ENCODE measurements at regions not wholly inside any gene's neighbourhood (a gene's known extent, or its start where the extent isn't known, plus 50 kb on each side); places are given as distances from the start of the nearest gene placed in this dataset.
"Not testable (repeated sequence)": the region's sequence is repeated elsewhere in the genome, so short reads cannot be mapped to it uniquely, and the experiment has no call there.

DNA sequence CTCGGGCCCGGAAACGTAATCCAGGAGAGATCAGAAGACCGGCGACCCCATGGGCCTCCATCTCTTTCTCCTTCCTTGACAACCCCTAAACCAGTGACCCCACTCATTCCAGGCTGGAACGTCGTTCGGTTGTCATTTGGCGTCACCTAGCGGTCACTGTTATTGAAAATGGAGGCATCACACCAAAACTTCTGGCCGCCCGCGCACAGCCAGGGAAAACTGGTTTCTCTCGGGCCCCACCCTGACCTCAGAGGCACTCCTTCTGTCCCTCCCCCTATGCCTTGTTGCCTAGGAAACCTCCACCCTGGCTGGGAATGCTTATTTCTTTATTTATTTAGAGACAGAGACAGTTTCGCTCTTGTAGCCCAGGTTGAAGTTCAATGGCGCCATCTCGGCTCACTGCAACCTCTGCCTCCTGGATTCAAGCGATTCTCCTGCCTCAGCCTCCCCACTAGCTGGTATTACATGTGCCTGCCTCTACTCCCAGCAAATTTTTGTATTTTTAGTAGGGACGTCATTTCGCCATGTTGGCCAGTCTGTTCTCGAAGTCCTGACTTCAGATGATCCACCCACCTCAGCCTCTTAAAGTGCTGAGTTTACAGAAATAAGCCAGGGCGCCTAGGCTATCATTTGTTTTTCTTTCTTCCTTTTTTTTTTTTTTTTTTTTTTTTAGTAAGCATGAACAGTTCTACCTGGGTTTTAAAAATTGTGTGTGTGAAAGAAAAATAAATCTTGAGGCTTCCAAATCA lies 2144.1 kb upstream of the TPTE start:
- peak; percentile 73 for ATAC-seq
- intact Hi-C loops (cut with DNase I), result not testable (repeated sequence)

DNA sequence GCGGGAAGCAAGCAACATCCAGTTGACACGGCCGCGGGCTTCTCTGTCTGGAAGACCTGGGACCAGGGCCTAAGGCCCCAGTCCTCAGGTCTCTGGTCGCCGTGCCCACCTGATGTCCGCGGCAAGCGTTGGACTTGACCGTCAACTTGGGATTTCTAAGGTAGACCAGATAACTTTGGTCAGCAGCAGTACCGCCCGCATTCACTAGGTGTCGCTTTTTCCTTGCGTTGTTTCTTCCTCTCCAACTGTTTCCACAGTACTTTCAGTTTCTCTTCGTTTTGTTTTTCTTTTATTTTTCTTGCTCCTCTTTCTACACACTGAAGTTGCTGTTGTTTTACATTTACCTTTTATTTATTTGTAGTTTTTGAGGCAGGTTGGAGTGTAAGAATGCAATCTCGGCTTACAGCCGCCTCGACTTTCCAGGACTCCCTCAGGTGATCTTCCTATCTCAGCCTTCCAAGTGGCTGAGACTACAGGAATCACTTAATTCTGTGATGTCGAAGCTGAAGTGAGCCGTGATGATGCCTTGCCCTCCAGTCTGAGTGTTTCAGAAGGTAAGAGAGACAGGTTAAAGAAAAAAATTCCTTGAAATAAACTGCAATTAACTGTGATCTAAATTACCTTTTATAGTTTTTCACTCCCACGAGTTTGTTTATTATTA lies 2140.8 kb upstream of the TPTE start:
- peak; percentile 72 for ATAC-seq
- DNase-seq (ENCODE audit: low spot score); intact Hi-C loops (cut with DNase I): not testable (repeated sequence)

More for the DNA sequence above, 2144.1 kb upstream of the TPTE start:
- not testable (repeated sequence) for DNase-seq (ENCODE audit: low spot score)

DNA sequence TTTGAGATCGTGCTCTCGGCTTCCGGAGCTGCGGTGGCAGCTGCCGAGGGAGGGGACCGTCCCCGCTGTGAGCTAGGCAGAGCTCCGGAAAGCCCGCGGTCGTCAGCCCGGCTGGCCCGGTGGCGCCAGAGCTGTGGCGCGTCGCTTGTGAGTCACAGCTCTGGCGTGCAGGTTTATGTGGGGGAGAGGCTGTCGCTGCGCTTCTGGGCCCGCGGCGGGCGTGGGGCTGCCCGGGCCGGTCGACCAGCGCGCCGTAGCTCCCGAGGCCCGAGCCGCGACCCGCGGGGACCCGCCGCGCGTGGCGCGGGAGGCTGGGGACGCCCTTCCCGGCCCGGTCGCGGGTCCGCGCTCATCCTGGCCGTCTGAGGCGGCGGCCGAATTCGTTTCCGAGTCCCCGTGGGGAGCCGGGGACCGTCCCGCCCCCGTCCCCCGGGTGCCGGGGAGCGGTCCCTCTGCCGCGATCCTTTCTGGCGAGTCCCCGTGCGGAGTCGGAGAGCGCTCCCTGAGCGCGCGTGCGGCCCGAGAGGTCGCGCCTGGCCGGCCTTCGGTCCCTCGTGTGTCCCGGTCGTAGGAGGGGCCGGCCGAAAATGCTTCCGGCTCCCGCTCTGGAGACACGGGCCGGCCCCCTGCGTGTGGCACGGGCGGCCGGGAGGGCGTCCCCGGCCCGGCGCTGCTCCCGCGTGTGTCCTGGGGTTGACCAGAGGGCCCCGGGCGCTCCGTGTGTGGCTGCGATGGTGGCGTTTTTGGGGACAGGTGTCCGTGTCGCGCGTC lies 2133.0 kb upstream of the TPTE start:
- peak; percentile 98 for ATAC-seq
- DNase-seq (ENCODE audit: low spot score); intact Hi-C loops (cut with DNase I): not testable (repeated sequence)

DNA sequence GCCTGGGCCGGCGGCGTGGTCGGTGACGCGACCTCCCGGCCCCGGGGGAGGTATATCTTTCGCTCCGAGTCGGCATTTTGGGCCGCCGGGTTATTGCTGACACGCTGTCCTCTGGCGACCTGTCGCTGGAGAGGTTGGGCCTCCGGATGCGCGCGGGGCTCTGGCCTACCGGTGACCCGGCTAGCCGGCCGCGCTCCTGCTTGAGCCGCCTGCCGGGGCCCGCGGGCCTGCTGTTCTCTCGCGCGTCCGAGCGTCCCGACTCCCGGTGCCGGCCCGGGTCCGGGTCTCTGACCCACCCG lies 2132.5 kb upstream of the TPTE start:
- ATAC-seq; intact Hi-C loops (cut with DNase I); DNase-seq (ENCODE audit: low spot score): not testable (repeated sequence)

DNA sequence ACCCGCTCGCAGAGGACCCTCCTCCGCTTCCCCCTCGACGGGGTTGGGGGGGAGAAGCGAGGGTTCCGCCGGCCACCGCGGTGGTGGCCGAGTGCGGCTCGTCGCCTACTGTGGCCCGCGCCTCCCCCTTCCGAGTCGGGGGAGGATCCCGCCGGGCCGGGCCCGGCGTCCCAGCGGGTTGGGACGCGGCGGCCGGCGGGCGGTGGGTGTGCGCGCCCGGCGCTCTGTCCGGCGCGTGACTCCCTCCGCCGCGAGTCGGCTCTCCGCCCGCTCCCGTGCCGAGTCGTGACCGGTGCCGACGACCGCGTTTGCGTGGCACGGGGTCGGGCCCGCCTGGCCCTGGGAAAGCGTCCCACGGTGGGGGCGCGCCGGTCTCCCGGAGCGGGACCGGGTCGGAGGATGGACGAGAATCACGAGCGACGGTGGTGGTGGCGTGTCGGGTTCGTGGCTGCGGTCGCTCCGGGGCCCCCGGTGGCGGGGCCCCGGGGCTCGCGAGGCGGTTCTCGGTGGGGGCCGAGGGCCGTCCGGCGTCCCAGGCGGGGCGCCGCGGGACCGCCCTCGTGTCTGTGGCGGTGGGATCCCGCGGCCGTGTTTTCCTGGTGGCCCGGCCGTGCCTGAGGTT lies 2130.7 kb upstream of the TPTE start:
- DNase-seq (ENCODE audit: low spot score); ATAC-seq; intact Hi-C loops (cut with DNase I): not testable (repeated sequence)

DNA sequence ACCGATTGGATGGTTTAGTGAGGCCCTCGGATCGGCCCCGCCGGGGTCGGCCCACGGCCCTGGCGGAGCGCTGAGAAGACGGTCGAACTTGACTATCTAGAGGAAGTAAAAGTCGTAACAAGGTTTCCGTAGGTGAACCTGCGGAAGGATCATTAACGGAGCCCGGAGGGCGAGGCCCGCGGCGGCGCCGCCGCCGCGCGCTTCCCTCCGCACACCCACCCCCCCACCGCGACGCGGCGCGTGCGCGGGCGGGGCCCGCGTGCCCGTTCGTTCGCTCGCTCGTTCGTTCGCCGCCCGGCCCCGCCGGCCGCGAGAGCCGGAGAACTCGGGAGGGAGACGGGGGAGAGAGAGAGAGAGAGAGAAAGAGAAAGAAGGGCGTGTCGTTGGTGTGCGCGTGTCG lies 2127.0 kb upstream of the TPTE start:
- intact Hi-C loops (cut with DNase I); DNase-seq (ENCODE audit: low spot score): not testable (repeated sequence)

DNA sequence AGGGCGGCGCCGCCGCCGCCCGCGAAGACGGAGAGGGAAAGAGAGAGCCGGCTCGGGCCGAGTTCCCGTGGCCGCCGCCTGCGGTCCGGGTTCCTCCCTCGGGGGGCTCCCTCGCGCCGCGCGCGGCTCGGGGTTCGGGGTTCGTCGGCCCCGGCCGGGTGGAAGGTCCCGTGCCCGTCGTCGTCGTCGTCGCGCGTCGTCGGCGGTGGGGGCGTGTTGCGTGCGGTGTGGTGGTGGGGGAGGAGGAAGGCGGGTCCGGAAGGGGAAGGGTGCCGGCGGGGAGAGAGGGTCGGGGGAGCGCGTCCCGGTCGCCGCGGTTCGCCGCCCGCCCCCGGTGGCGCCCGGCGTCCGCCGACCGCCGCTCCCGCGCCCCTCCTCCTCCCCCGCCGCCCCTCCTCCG lies 2125.4 kb upstream of the TPTE start:
- intact Hi-C loops (cut with DNase I); DNase-seq (ENCODE audit: low spot score): not testable (repeated sequence)

More for the DNA sequence above, 2127.0 kb upstream of the TPTE start:
- ATAC-seq, result not testable (repeated sequence)

DNA sequence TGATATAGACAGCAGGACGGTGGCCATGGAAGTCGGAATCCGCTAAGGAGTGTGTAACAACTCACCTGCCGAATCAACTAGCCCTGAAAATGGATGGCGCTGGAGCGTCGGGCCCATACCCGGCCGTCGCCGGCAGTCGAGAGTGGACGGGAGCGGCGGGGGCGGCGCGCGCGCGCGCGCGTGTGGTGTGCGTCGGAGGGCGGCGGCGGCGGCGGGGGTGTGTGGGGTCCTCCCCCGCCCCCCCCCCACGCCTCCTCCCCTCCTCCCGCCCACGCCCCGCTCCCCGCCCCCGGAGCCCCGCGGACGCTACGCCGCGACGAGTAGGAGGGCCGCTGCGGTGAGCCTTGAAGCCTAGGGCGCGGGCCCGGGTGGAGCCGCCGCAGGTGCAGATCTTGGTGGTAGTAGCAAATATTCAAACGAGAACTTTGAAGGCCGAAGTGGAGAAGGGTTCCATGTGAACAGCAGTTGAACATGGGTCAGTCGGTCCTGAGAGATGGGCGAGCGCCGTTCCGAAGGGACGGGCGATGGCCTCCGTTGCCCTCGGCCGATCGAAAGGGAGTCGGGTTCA lies 2122.4 kb upstream of the TPTE start:
- intact Hi-C loops (cut with DNase I), result not testable (repeated sequence)

More for the DNA sequence above, 2125.4 kb upstream of the TPTE start:
- not testable (repeated sequence) for ATAC-seq

DNA sequence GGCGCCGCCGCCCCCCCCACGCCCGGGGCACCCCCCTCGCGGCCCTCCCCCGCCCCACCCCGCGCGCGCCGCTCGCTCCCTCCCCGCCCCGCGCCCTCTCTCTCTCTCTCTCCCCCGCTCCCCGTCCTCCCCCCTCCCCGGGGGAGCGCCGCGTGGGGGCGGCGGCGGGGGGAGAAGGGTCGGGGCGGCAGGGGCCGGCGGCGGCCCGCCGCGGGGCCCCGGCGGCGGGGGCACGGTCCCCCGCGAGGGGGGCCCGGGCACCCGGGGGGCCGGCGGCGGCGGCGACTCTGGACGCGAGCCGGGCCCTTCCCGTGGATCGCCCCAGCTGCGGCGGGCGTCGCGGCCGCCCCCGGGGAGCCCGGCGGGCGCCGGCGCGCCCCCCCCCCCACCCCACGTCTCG lies 2121.5 kb upstream of the TPTE start:
- intact Hi-C loops (cut with DNase I); DNase-seq (ENCODE audit: low spot score); ATAC-seq: not testable (repeated sequence)

More for the DNA sequence above, 2122.4 kb upstream of the TPTE start:
- not testable (repeated sequence) for ATAC-seq; DNase-seq (ENCODE audit: low spot score)

DNA sequence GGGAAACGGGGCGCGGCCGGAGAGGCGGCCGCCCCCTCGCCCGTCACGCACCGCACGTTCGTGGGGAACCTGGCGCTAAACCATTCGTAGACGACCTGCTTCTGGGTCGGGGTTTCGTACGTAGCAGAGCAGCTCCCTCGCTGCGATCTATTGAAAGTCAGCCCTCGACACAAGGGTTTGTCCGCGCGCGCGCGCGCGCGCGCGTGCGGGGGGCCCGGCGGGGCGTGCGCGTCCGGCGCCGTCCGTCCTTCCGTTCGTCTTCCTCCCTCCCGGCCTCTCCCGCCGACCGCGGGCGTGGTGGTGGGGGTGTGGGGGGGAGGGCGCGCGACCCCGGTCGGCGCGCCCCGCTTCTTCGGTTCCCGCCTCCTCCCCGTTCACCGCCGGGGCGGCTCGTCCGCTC lies 2119.6 kb upstream of the TPTE start:
- ATAC-seq; intact Hi-C loops (cut with DNase I); DNase-seq (ENCODE audit: low spot score): not testable (repeated sequence)

DNA sequence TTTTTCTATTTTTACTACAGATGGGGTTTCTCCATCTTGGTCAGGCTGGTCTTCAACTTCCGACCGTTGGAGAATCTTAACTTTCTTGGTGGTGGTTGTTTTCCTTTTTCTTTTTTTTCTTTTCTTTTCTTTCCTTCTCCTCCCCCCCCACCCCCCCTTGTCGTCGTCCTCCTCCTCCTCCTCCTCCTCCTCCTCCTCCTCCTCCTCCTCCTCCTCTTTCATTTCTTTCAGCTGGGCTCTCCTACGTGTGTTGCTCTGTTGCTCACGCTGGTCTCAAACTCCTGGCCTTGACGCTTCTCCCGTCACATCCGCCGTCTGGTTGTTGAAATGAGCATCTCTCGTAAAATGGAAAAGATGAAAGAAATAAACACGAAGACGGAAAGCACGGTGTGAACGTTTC lies 2115.1 kb upstream of the TPTE start:
- intact Hi-C loops (cut with DNase I), result not testable (repeated sequence)
- ATAC-seq, result peak; percentile 66

DNA sequence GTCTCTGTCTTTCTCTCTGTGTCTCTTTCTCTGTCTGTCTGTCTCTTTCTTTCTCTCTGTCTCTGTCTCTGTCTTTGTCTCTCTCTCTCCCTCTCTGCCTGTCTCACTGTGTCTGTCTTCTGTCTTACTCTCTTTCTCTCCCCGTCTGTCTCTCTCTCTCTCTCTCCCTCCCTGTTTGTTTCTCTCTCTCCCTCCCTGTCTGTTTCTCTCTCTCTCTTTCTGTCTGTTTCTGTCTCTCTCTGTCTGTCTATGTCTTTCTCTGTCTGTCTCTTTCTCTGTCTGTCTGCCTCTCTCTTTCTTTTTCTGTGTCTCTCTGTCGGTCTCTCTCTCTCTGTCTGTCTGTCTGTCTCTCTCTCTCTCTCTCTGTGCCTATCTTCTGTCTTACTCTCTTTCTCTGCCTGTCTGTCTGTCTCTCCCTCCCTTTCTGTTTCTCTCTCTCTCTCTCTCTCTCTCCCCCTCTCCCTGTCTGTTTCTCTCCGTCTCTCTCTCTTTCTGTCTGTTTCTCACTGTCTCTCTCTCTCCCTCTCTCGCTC lies 2110.2 kb upstream of the TPTE start:
- ATAC-seq, result peak; percentile 42
- DNase-seq (ENCODE audit: low spot score); intact Hi-C loops (cut with DNase I): not testable (repeated sequence)

More for the DNA sequence above, 2115.1 kb upstream of the TPTE start:
- DNase-seq (ENCODE audit: low spot score), result not testable (repeated sequence)

DNA sequence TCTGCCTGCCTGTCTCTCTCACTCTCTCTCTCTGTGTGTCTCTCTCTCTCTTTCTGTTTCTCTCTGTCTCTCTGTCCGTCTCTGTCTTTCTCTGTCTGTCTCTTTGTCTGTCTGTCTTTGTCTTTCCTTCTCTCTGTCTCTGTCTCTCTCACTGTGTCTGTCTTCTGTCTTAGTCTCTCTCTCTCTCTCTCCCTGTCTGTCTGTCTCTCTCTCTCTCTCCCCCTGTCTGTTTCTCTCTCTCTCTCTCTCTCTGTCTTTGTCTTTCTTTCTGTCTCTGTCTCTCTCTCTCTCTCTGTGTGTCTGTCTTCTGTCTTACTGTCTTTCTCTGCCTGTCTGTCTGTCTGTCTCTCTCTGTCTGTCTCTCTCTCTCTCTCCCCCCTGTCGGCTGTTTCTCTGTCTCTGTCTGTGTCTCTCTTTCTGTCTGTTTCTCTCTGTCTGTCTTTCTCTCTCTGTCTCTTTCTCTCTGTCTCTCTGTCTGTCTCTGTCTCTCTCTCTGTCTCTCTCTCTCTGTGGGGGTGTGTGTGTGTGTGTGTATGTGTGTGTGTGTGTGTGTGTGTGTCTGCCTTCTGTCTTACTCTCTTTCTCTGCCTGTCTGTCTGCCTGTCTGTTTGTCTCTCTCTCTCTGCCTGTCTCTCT lies 2101.3 kb upstream of the TPTE start:
- intact Hi-C loops (cut with DNase I); DNase-seq (ENCODE audit: low spot score): not testable (repeated sequence)
- ATAC-seq, result peak; percentile 98

DNA sequence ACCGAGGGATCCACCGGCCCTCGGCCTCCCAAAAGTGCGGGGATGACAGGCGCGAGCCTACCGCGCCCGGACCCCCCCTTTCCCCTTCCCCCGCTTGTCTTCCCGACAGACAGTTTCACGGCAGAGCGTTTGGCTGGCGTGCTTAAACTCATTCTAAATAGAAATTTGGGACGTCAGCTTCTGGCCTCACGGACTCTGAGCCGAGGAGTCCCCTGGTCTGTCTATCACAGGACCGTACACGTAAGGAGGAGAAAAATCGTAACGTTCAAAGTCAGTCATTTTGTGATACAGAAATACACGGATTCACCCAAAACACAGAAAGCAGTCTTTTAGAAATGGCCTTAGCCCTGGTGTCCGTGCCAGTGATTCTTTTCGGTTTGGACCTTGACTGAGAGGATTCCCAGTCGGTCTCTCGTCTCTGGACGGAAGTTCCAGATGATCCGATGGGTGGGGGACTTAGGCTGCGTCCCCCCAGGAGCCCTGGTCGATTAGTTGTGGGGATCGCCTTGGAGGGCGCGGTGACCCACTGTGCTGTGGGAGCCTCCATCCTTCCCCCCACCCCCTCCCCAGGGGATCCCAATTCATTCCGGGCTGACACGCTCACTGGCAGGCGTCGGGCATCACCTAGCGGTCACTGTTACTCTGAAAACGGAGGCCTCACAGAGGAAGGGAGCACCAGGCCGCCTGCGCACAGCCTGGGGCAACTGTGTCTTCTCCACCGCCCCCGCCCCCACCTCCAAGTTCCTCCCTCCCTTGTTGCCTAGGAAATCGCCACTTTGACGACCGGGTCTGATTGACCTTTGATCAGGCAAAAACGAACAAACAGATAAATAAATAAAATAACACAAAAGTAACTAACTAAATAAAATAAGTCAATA lies 2093.4 kb upstream of the TPTE start:
- intact Hi-C loops (cut with DNase I); DNase-seq (ENCODE audit: low spot score): not testable (repeated sequence)
- ATAC-seq, result peak; percentile 80

DNA sequence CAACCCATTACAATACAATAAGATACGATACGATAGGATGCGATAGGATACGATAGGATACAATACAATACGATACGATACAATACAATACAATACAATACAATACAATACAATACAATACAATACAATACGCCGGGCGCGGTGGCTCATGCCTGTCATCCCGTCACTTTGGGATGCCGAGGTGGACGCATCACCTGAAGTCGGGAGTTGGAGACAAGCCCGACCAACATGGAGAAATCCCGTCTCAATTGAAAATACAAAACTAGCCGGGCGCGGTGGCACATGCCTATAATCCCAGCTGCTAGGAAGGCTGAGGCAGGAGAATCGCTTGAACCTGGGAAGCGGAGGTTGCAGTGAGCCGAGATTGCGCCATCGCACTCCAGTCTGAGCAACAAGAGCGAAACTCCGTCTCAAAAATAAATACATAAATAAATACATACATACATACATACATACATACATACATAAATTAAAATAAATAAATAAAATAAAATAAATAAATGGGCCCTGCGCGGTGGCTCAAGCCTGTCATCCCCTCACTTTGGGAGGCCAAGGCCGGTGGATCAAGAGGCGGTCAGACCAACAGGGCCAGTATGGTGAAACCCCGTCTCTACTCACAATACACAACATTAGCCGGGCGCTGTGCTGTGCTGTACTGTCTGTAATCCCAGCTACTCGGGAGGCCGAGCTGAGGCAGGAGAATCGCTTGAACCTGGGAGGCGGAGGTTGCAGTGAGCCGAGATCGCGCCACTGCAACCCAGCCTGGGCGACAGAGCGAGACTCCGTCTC lies 2092.5 kb upstream of the TPTE start:
- intact Hi-C loops (cut with DNase I); DNase-seq (ENCODE audit: low spot score): not testable (repeated sequence)
- peak; percentile 91 for ATAC-seq

DNA sequence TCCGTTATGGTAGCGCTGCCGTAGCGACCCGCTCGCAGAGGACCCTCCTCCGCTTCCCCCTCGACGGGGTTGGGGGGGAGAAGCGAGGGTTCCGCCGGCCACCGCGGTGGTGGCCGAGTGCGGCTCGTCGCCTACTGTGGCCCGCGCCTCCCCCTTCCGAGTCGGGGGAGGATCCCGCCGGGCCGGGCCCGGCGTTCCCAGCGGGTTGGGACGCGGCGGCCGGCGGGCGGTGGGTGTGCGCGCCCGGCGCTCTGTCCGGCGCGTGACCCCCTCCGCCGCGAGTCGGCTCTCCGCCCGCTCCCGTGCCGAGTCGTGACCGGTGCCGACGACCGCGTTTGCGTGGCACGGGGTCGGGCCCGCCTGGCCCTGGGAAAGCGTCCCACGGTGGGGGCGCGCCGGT lies 2086.7 kb upstream of the TPTE start:
- intact Hi-C loops (cut with DNase I); DNase-seq (ENCODE audit: low spot score); ATAC-seq: not testable (repeated sequence)
